Naive B cell (primary cell): ENCODE measurements at regions not wholly inside any gene's neighbourhood (a gene's known extent, or its start where the extent isn't known, plus 50 kb on each side); places are given as distances from the start of the nearest gene placed in this dataset.
"Not testable (repeated sequence)": the region's sequence is repeated elsewhere in the genome, so short reads cannot be mapped to it uniquely, and the experiment has no call there.

Experiments
- ATAC-seq, 2 donors: fragments of 150-1000 bp; cut with Tn5 transposase; 2 replicates each; pipeline ENCODE4 v1.10.0; 2021; ENCODE audit warnings: low read depth in 2 of 2, mild to moderate bottlenecking in 2 of 2, moderate library complexity in 2 of 2
- DNase-seq: peaks from one replicate; pipeline ENCODE4 v3.0.0; 2022
- H3K27ac Mint-ChIP-seq, 6 donors: one replicate each; pipeline ENCODE4 v1.8.0; 2020 to 2022; ENCODE audit warnings: mild to moderate bottlenecking in 6 of 6, mixed read lengths in 6 of 6, moderate library complexity in 5 of 6, inconsistent platforms in 2 of 6
- H3K27me3 Mint-ChIP-seq, 3 donors: one replicate each; pipeline ENCODE4 v1.8.0; 2021 to 2022; ENCODE audit warnings: mixed read lengths in 3 of 3, mild to moderate bottlenecking in 1 of 3
- H3K36me3 Mint-ChIP-seq, 2 donors: one replicate each; pipeline ENCODE4 v1.8.0; 2020 to 2022; ENCODE audit warnings: mixed read lengths in 2 of 2, inconsistent platforms in 1 of 2, mild to moderate bottlenecking in 1 of 2
- H3K4me1 Mint-ChIP-seq, 3 donors: one replicate each; pipeline ENCODE4 v1.8.0; 2020 to 2022; ENCODE audit warnings: mixed read lengths in 3 of 3, inconsistent platforms in 1 of 3, mild to moderate bottlenecking in 1 of 3, moderate library complexity in 1 of 3
- H3K4me3 Mint-ChIP-seq, 8 donors: one replicate each; pipeline ENCODE4 v1.8.0; 2020 to 2022; ENCODE audit warnings: mild to moderate bottlenecking in 8 of 8, mixed read lengths in 8 of 8, moderate library complexity in 8 of 8, inconsistent platforms in 2 of 8
- H3K9me3 Mint-ChIP-seq, 7 donors: one replicate each; pipeline ENCODE4 v1.8.0; 2020 to 2022; ENCODE audit warnings: mixed read lengths in 7 of 7, mild to moderate bottlenecking in 5 of 7, inconsistent platforms in 2 of 7, moderate library complexity in 1 of 7

- H3K4me1 Mint-ChIP-seq, DNase-seq, H3K27ac Mint-ChIP-seq, ATAC-seq, H3K4me3 Mint-ChIP-seq: not testable (repeated sequence)
- Mint-ChIP-seq H3K27me3 (peaks cover 0 to 11% (median 6%) of the 10 kb centered on the region in 3 donors), H3K36me3 (peaks cover 7 to 19% of the 10 kb centered on the region in 2 donors), H3K9me3 (peaks cover 11 to 55% (median 39%) of the 10 kb centered on the region in 7 donors)
Observed at GRCh38 chr15:88965097-88965496, 51.9 kb upstream of the MFGE8 start.

- ATAC-seq (no peak), DNase-seq (no peak)
- Mint-ChIP-seq H3K27me3 (peaks cover 7 to 12% (median 11%) of the 10 kb centered on the region in 3 donors), H3K36me3 (peaks cover 6 to 23% of the 10 kb centered on the region in 2 donors), H3K4me3 (no peak overlapping the region), H3K4me1 (no peaks in the 10 kb centered on the region), H3K27ac (no peak overlapping the region), H3K9me3 (peaks cover 4 to 42% (median 41%) of the 10 kb centered on the region in 7 donors)
Observed at GRCh38 chr15:88970232-88970631, 57.1 kb upstream of the MFGE8 start.

GRCh38 chr15:88974392-88974791, 61.2 kb upstream of the MFGE8 start:
- H3K4me1 Mint-ChIP-seq, result no peaks in the 10 kb centered on the region
- DNase-seq (no peak), ATAC-seq (no peak)
- H3K9me3 Mint-ChIP-seq, result peaks cover 0 to 22% (median 16%) of the 10 kb centered on the region in 7 donors
- H3K4me3 Mint-ChIP-seq, result no peak overlapping the region
- peaks cover 12 to 23% (median 22%) of the 10 kb centered on the region in 3 donors for H3K27me3 Mint-ChIP-seq
- peaks cover 6 to 10% of the 10 kb centered on the region in 2 donors for H3K36me3 Mint-ChIP-seq
- no peak overlapping the region for H3K27ac Mint-ChIP-seq

GRCh38 chr15:88975891-88976290, 62.7 kb upstream of the MFGE8 start:
- Mint-ChIP-seq H3K36me3 (no peaks in the 10 kb centered on the region), H3K4me3 (no peak overlapping the region), H3K27me3 (peaks cover 8 to 23% (median 11%) of the 10 kb centered on the region in 3 donors), H3K9me3 (peaks cover 0 to 14% (median 5%) of the 10 kb centered on the region in 7 donors), H3K27ac (no peak overlapping the region), H3K4me1 (no peaks in the 10 kb centered on the region)
- ATAC-seq (no peak), DNase-seq (no peak)

- Mint-ChIP-seq H3K4me1 (no peaks in the 10 kb centered on the region), H3K9me3 (peaks cover 0 to 8% (median 0%) of the 10 kb centered on the region in 7 donors), H3K4me3 (no peak overlapping the region), H3K27ac (no peak overlapping the region), H3K27me3 (peaks cover 7 to 22% (median 11%) of the 10 kb centered on the region in 3 donors), H3K36me3 (no peaks in the 10 kb centered on the region)
- ATAC-seq (no peak), DNase-seq (no peak)
Observed at GRCh38 chr15:88976656-88977055, 63.5 kb upstream of the MFGE8 start.

- peaks cover 0 to 5% (median 0%) of the 10 kb centered on the region in 7 donors for H3K9me3 Mint-ChIP-seq
Observed at GRCh38 chr15:88979674-88980073, 66.5 kb upstream of the MFGE8 start.

GRCh38 chr15:88980498-88980897, 67.3 kb upstream of the MFGE8 start:
- Mint-ChIP-seq H3K27ac (no peak overlapping the region), H3K4me1 (peaks cover 5 to 13% (median 7%) of the 10 kb centered on the region in 3 donors), H3K36me3 (no peaks in the 10 kb centered on the region), H3K4me3 (peak overlapping the region in 1 of 8 donors; percentile 37), H3K27me3 (peaks cover 0 to 18% (median 11%) of the 10 kb centered on the region in 3 donors), H3K9me3 (peaks cover 0 to 5% (median 0%) of the 10 kb centered on the region in 7 donors)
- ATAC-seq, result no peak
- DNase-seq, result no peak

More at GRCh38 chr15:88979674-88980073, 66.5 kb upstream of the MFGE8 start:
- DNase-seq, result no peak
- no peak overlapping the region for H3K27ac Mint-ChIP-seq
- no peaks in the 10 kb centered on the region for H3K36me3 Mint-ChIP-seq
- peaks cover 0 to 22% (median 11%) of the 10 kb centered on the region in 3 donors for H3K27me3 Mint-ChIP-seq
- H3K4me1 Mint-ChIP-seq, result peaks cover 5 to 13% (median 7%) of the 10 kb centered on the region in 3 donors
- no peak for ATAC-seq
- H3K4me3 Mint-ChIP-seq, result no peak overlapping the region

GRCh38 chr15:88981244-88982215, 68.4 kb upstream of the MFGE8 start:
- Mint-ChIP-seq H3K4me3 (no peak overlapping the region), H3K27me3 (peaks cover 0 to 7% (median 4%) of the 10 kb centered on the region in 3 donors), H3K4me1 (peaks cover 5 to 13% (median 7%) of the 10 kb centered on the region in 3 donors), H3K27ac (peak overlapping the region in 1 of 6 donors; percentile 33), H3K9me3 (peaks cover 0 to 4% (median 0%) of the 10 kb centered on the region in 7 donors), H3K36me3 (no peaks in the 10 kb centered on the region)
- no peak for DNase-seq
- ATAC-seq, result no peak

GRCh38 chr15:88982304-88982945, 69.2 kb upstream of the MFGE8 start:
- Mint-ChIP-seq H3K4me3 (peak overlapping the region in 1 of 8 donors; percentile 7), H3K36me3 (no peaks in the 10 kb centered on the region), H3K9me3 (no peaks in the 10 kb centered on the region), H3K27me3 (peaks cover 0 to 13% (median 0%) of the 10 kb centered on the region in 3 donors), H3K27ac (peak overlapping the region in 1 of 6 donors; percentile 33), H3K4me1 (peaks cover 5 to 13% (median 7%) of the 10 kb centered on the region in 3 donors)
- peak; percentile 84 to 90 for ATAC-seq
- no peak for DNase-seq

GRCh38 chr15:88982946-88983342, 69.8 kb upstream of the MFGE8 start:
- H3K27ac Mint-ChIP-seq, result no peak overlapping the region
- H3K36me3 Mint-ChIP-seq, result no peaks in the 10 kb centered on the region
- DNase-seq (no peak), ATAC-seq (no peak)
- peak overlapping the region in 1 of 8 donors; percentile 7 for H3K4me3 Mint-ChIP-seq
- H3K27me3 Mint-ChIP-seq, result peaks cover 0 to 18% (median 0%) of the 10 kb centered on the region in 3 donors
- H3K4me1 Mint-ChIP-seq, result peaks cover 5 to 13% (median 7%) of the 10 kb centered on the region in 3 donors
- H3K9me3 Mint-ChIP-seq, result no peaks in the 10 kb centered on the region

GRCh38 chr15:88983861-88984429, 70.8 kb upstream of the MFGE8 start:
- Mint-ChIP-seq H3K27ac (no peak overlapping the region), H3K27me3 (peaks cover 0 to 18% (median 0%) of the 10 kb centered on the region in 3 donors), H3K36me3 (no peaks in the 10 kb centered on the region), H3K4me1 (peaks cover 5 to 13% (median 7%) of the 10 kb centered on the region in 3 donors), H3K9me3 (no peaks in the 10 kb centered on the region), H3K4me3 (no peak overlapping the region)
- DNase-seq, result no peak
- no peak for ATAC-seq

- no peak overlapping the region for H3K4me3 Mint-ChIP-seq
- no peaks in the 10 kb centered on the region for H3K9me3 Mint-ChIP-seq
- H3K4me1 Mint-ChIP-seq, result peaks cover 5 to 13% (median 7%) of the 10 kb centered on the region in 3 donors
- ATAC-seq (no peak), DNase-seq (no peak)
- H3K27me3 Mint-ChIP-seq, result peaks cover 0 to 29% (median 10%) of the 10 kb centered on the region in 3 donors
- H3K36me3 Mint-ChIP-seq, result no peaks in the 10 kb centered on the region
- H3K27ac Mint-ChIP-seq, result no peak overlapping the region
Observed at GRCh38 chr15:88985547-88986393, 72.6 kb upstream of the MFGE8 start.
